Activated T-cell treated with anti-CD3 and anti-CD28 coated beads for 24 hours (primary cell): ENCODE measurements at regions not wholly inside any gene's neighbourhood (a gene's known extent, or its start where the extent isn't known, plus 50 kb on each side); places are given as distances from the start of the nearest gene placed in this dataset.
"Not testable (repeated sequence)": the region's sequence is repeated elsewhere in the genome, so short reads cannot be mapped to it uniquely, and the experiment has no call there.

ENCODE experiments used
- DNase-seq: peaks from one replicate; pipeline ENCODE4 v3.0.0-alpha.2; 2020; ENCODE audit warnings: low read depth

GRCh38 chr6:8361259-8361658 lies 74.1 kb downstream of the SLC35B3 start:
- DNase-seq, result no peak

GRCh38 chr6:8352966-8353340 lies 82.4 kb downstream of the SLC35B3 start:
- no peak for DNase-seq

GRCh38 chr6:8352335-8352965 lies 82.9 kb downstream of the SLC35B3 start:
- DNase-seq, result no peak

GRCh38 chr6:8343600-8343999 lies 91.7 kb downstream of the SLC35B3 start:
- no peak for DNase-seq

GRCh38 chr6:8342241-8342819 lies 93.0 kb downstream of the SLC35B3 start:
- no peak for DNase-seq

GRCh38 chr6:8337147-8337546 lies 98.2 kb downstream of the SLC35B3 start:
- DNase-seq, result no peak

GRCh38 chr6:8336406-8337057 lies 98.8 kb downstream of the SLC35B3 start:
- no peak for DNase-seq

- no peak for DNase-seq
Observed at GRCh38 chr6:8335896-8336295, 99.4 kb downstream of the SLC35B3 start.

GRCh38 chr6:8335381-8335780 lies 100.0 kb downstream of the SLC35B3 start:
- no peak for DNase-seq

GRCh38 chr6:8334113-8334512 lies 101.2 kb downstream of the SLC35B3 start:
- no peak for DNase-seq

- no peak for DNase-seq
Observed at GRCh38 chr6:8329562-8329961, 105.8 kb downstream of the SLC35B3 start.

GRCh38 chr6:8325743-8326142 lies 109.6 kb downstream of the SLC35B3 start:
- DNase-seq, result no peak

GRCh38 chr6:8322659-8323058 lies 112.7 kb downstream of the SLC35B3 start:
- DNase-seq, result no peak

GRCh38 chr6:8321671-8322404 lies 113.5 kb downstream of the SLC35B3 start:
- DNase-seq, result no peak

GRCh38 chr6:8315154-8315553 lies 120.2 kb downstream of the SLC35B3 start:
- DNase-seq, result no peak

- no peak for DNase-seq
Observed at GRCh38 chr6:8301502-8301901, 133.8 kb downstream of the SLC35B3 start.

GRCh38 chr6:8299034-8299433 lies 136.3 kb downstream of the SLC35B3 start:
- no peak for DNase-seq

GRCh38 chr6:8282946-8283345 lies 152.4 kb downstream of the SLC35B3 start:
- DNase-seq, result not testable (repeated sequence)

GRCh38 chr6:8282380-8282779 lies 153.0 kb downstream of the SLC35B3 start:
- no peak for DNase-seq

GRCh38 chr6:8279041-8279805 lies 156.1 kb downstream of the SLC35B3 start:
- DNase-seq, result no peak

GRCh38 chr6:8278562-8278961 lies 156.8 kb downstream of the SLC35B3 start:
- DNase-seq, result no peak

GRCh38 chr6:8277769-8278168 lies 157.6 kb downstream of the SLC35B3 start:
- DNase-seq, result no peak
